Effector memory CD4-positive, alpha-beta T cell (primary cell): ENCODE measurements at regions not wholly inside any gene's neighbourhood (a gene's known extent, or its start where the extent isn't known, plus 50 kb on each side); places are given as distances from the start of the nearest gene placed in this dataset.
"Not testable (repeated sequence)": the region's sequence is repeated elsewhere in the genome, so short reads cannot be mapped to it uniquely, and the experiment has no call there.

Experiments
- DNase-seq, 3 donors: peaks; one replicate each; pipeline ENCODE4 v3.0.0-alpha.2; 2020
- H3K27ac ChIP-seq: 2 replicates; pipeline ENCODE4 v1.7.0; 2013; ENCODE audit warnings: mild to moderate bottlenecking, low read length, moderate library complexity; ENCODE audit not compliant: insufficient read depth, poor library complexity, severe bottlenecking
- H3K27me3 ChIP-seq: replicated peaks from 2 replicates; pipeline ENCODE4 v1.7.0; 2013; ENCODE audit warnings: mild to moderate bottlenecking, low read length; ENCODE audit not compliant: insufficient read depth, control insufficient read depth, poor library complexity, severe bottlenecking
- H3K36me3 ChIP-seq: 2 replicates; pipeline ENCODE4 v1.7.0; 2013; ENCODE audit warnings: mild to moderate bottlenecking, low read length, moderate library complexity; ENCODE audit not compliant: control insufficient read depth, insufficient read depth
- H3K4me1 ChIP-seq: 2 replicates; pipeline ENCODE4 v1.7.0; 2013; ENCODE audit warnings: low read length, mild to moderate bottlenecking; ENCODE audit not compliant: control insufficient read depth, insufficient read depth, poor library complexity, severe bottlenecking
- H3K4me3 ChIP-seq: 2 replicates; pipeline ENCODE4 v1.7.0; 2013; ENCODE audit warnings: low read length, low read depth, mild to moderate bottlenecking; ENCODE audit not compliant: insufficient read depth, poor library complexity, severe bottlenecking
- H3K9me3 ChIP-seq: 2 replicates; pipeline ENCODE4 v1.7.0; 2013; ENCODE audit warnings: mild to moderate bottlenecking, low read length, moderate library complexity; ENCODE audit not compliant: control insufficient read depth

DNA sequence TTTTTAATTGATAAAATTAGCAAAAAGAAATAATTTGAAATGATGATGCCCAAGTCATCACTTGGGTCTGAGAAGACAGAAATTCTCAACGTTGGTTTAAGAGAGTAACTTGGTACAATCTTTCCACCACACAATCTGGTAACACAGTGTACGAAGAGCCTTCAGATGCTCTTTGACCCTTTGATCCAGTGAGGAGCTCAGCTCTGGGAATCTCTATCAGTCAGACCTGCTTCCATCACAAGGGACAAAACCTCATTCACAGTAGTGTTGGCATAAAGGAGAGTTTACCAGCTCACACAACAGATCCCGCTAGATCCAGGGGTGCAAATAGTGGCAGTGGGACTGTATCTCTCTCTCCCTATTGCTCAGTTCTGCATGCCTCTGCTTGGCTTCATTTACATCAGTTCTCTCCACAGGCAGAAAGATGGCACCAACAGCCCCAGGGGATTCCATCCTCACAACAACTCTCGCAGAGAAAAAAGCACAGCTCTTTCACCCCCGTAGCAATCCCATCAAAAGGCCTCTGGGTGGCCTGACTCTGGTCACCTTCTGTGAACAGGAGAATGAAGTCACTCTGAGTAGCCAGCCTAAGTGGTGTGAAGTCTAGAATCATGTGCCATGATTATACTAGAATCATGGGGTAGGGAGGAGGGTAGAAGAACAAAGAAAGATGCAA is 119.7 kb downstream of the ZNF281 start:
- H3K4me3 ChIP-seq, result no peak overlapping the region
- no peaks in the 10 kb centered on the region for H3K27me3 ChIP-seq
- no peaks in the 10 kb centered on the region for H3K36me3 ChIP-seq
- DNase-seq, result no peak
- no peak overlapping the region for H3K27ac ChIP-seq
- H3K9me3 ChIP-seq, result no peaks in the 10 kb centered on the region
- no peaks in the 10 kb centered on the region for H3K4me1 ChIP-seq

DNA sequence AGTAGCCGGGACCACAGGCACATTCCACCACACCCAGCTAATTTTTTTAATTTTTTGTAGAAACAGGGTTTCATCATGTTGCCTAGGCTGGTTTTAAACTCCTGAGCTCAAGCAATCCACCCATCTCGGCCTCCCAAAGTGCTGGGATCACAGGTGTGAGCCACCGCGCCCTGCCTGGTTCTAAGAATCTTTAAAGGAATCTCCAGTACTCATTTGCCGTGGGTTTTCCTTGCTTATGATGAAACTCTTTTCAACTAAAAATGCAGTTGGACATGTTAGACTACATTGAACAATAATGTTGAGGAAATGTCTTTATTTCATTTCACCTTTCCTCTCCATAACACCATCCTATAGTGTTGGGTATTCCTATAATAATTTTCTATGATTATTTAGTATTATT is 121.6 kb downstream of the ZNF281 start:
- Histone ChIP-seq H3K27ac (no peak overlapping the region), H3K27me3 (no peaks in the 10 kb centered on the region), H3K36me3 (no peaks in the 10 kb centered on the region), H3K4me3 (no peak overlapping the region), H3K9me3 (no peaks in the 10 kb centered on the region), H3K4me1 (no peaks in the 10 kb centered on the region)
- no peak for DNase-seq

DNA sequence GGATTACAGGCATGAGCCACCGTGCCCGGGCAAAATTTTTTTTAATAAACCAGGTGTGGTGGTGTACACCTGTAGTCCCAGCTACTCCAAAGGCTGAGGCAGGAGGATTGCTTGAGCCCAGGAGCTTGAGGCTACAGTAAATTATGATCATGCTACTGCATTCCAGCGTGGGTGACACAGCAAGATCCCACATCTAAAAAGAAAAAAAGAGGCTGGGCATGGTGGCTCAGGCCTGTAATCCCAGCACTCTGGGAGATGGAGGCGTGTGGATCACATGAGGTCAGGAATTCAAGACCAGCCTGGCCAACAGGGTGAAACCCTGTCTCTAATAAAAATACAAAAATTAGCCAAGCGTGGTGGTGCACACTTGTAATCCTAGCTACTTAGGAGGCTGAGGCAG is 125.6 kb downstream of the ZNF281 start:
- not testable (repeated sequence) for H3K27me3 ChIP-seq, DNase-seq, H3K9me3 ChIP-seq, H3K4me1 ChIP-seq, H3K27ac ChIP-seq, H3K36me3 ChIP-seq, H3K4me3 ChIP-seq

DNA sequence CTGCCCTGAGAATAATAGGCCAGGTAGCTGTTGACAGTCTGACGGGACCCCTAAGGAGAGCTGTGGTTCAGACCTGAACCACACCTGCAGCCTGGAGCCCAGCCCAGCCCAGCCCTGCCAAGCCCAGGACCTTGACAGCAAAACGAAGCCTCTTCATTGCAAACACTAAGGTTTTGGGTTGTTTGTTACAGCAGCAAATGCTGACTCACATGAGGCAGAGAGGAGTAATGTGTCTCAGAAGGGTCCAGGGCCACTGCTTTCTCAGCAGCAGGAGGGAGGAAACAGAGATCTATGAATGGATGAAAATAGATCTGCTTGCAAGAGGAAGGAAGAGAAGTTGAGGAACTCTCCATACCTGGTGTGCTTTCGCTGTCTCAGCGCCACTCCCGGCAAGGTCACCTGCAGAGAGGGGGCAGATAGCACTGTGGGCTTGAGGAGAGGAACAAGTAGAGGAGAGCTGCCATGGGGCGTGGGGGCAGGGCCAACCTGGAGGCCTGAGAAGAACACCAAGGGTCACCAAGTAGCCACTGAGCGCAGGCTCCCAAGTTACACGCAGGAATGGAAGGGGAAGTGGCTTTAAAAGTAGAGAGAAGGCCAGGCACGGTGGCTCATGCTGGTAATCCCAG is 127.2 kb downstream of the ZNF281 start:
- H3K4me3 ChIP-seq, result no peak overlapping the region
- no peak for DNase-seq
- H3K27ac ChIP-seq, result no peak overlapping the region

DNA sequence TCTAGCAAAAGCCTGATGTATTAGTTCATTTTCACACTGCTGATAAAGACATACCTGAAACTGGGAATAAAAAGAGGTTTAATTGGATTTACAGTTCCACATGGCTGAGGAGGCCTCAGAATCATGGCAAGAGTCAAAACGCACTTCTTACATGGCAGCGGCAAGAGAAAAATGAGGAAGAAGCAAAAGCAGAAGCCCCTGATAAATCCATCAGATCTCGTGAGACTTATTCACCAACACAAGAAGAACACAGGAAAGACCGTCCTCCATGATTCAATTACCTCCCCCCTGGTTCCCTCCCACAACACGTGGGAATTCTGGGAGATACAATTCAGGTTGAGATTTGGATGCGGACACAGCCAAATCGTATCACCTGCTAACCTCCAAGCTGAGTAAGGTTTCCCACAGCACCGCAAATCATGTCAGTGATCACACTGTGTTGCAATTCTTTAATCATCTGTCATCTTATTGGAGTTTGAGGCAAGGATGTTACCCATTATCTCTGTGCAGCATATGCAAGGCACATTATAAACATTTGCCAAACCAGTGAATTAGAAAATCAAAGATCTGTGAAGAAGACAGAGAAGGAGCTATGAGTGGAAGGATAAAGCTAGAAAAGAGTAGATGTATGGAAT is 128.5 kb downstream of the ZNF281 start:
- Histone ChIP-seq H3K4me3 (no peak overlapping the region), H3K27ac (no peak overlapping the region), H3K27me3 (no peaks in the 10 kb centered on the region), H3K36me3 (no peaks in the 10 kb centered on the region), H3K9me3 (no peaks in the 10 kb centered on the region), H3K4me1 (no peaks in the 10 kb centered on the region)
- no peak for DNase-seq

More for the DNA sequence above, 127.2 kb downstream of the ZNF281 start:
- Histone ChIP-seq H3K36me3 (no peaks in the 10 kb centered on the region), H3K27me3 (no peaks in the 10 kb centered on the region), H3K4me1 (no peaks in the 10 kb centered on the region), H3K9me3 (no peaks in the 10 kb centered on the region)

DNA sequence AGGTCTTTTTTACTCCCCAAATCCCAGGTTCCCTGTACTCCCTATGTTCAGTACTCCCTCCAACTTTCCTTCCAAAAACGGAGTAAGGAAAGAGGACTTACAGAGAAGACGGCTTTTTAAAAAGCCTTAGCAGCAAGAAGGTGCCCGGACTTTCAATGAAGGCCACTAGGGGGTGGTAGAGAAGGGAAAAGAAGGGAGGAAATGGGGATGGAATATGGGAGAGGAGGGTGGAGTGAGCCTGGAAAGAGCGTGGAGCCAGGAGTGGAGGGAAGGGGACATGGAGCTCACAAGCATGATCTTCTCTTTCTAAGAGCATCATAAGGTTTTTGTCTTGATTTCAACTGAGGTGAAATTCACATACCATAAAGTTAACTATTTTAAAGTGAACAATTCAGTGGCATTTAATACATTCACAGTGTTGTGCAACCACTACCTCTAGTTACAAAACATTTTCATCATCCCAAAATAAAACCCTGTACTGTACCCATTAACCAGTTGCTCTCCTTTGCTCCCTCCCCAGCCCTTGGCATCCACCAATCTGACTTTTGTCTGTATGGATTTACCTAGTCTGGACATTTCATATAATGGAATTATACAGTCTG is 129.9 kb downstream of the ZNF281 start:
- H3K27ac ChIP-seq, result no peak overlapping the region
- DNase-seq, result peak in 1 of 3 donors; percentile 12
- no peaks in the 10 kb centered on the region for H3K9me3 ChIP-seq
- no peaks in the 10 kb centered on the region for H3K27me3 ChIP-seq
- no peaks in the 10 kb centered on the region for H3K4me1 ChIP-seq
- no peak overlapping the region for H3K4me3 ChIP-seq
- H3K36me3 ChIP-seq, result no peaks in the 10 kb centered on the region

DNA sequence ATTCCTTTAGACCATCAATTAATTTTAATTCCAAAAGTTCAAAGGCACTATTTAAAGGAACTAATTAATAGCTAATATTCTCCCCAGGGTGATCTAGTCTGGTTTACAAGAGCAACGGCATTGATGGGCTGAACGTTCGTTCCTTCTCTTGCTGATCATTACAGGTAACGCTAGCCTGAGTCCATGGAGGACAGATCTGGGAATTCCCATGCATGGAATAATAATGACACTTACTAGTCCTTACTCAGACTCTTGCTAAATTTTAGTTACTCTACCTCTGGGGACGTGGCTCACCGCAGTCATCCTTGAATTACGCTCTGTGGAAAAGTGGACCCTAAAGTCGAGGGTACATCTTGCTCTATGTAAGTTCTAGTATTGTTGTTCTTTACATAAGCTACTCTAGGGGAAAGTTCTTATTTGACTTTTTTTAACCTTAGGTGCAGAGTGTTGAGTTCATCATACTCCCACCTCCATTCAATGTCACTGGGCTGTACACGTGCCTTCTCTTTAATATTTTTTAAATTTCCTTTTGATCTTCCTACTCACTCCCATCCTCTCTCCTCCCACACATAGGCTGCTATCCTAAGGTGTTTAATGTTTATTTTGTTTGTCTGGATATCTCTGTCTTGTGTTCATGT is 133.9 kb downstream of the ZNF281 start:
- no peaks in the 10 kb centered on the region for H3K4me1 ChIP-seq
- no peaks in the 10 kb centered on the region for H3K9me3 ChIP-seq
- H3K27ac ChIP-seq, result no peak overlapping the region
- no peak for DNase-seq
- H3K27me3 ChIP-seq, result no peaks in the 10 kb centered on the region
- H3K36me3 ChIP-seq, result no peaks in the 10 kb centered on the region
- H3K4me3 ChIP-seq, result no peak overlapping the region

DNA sequence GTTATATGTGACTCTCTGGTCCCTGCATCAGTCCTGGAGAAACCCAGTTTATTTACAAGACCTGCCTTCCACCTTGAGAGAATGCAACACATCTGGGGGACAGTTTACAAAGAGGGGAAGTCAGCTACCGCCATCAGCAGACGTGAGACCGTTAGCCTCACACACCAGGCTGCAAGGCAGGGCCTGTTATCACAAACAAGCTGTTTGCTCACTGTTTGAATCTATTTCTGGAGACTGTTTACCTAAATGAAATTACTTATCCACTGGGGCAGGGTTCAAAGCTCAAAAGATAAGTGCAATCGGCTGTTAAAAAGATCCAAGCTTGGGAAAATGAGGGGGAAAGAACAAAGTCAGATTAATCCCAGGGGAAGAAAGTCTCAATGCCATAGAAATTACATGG is 134.4 kb downstream of the ZNF281 start:
- H3K27me3 ChIP-seq, result no peaks in the 10 kb centered on the region
- no peak overlapping the region for H3K4me3 ChIP-seq
- no peak overlapping the region for H3K27ac ChIP-seq
- DNase-seq, result no peak
- no peaks in the 10 kb centered on the region for H3K9me3 ChIP-seq
- no peaks in the 10 kb centered on the region for H3K36me3 ChIP-seq
- no peaks in the 10 kb centered on the region for H3K4me1 ChIP-seq

DNA sequence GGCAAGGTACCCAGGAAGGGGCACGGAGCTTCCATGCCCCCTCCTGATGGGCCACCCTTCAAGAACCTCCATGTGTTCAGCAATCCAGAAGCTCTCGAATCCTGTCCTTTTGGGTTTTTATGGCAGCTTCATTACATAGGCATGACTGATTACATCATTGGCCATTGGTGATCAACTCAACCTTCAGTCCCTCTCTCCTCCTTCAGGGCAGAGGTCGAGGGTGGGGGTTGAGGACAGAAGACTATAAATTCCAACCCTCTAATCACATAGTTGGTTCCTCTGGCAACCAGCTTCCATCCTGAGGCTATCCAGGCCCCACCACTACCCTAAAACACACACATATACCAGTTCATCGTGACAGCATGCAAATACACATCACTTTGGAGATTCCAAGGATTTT is 135.7 kb downstream of the ZNF281 start:
- Histone ChIP-seq H3K4me3 (no peak overlapping the region), H3K27me3 (no peaks in the 10 kb centered on the region), H3K4me1 (no peaks in the 10 kb centered on the region), H3K27ac (no peak overlapping the region), H3K9me3 (no peaks in the 10 kb centered on the region), H3K36me3 (no peaks in the 10 kb centered on the region)
- DNase-seq, result no peak
